ENCODE measurements at regions not wholly inside any gene's neighbourhood (a gene's known extent, or its start where the extent isn't known, plus 50 kb on each side); places are given as distances from the start of the nearest gene placed in this dataset.

GRCh38 chr4:33996075-33996718 is 2248.1 kb downstream of the ARAP2 start:
- no peak overlapping the region for H3K9ac ChIP-seq (ENCODE audit: extremely low read depth, insufficient read length, low read length)
- peaks cover 0 to 2% (median 0%) of the 10 kb centered on the region in 3 experiments; a peak in 3 of 7 replicates for H3K36me3 Mint-ChIP-seq (ENCODE audit: insufficient read depth in 1 of 3, low read depth in 3 of 3)
- H3K23ac ChIP-seq (ENCODE audit: insufficient read length, low read depth, low read length), result no peak overlapping the region
- H3K4me2 ChIP-seq (ENCODE audit: insufficient read depth, insufficient read length, low read length), result no peak overlapping the region
- H3T11ph ChIP-seq (ENCODE audit: low read length), result no peak overlapping the region
- TF ChIP-seq CTCF (conservative IDR thresholded peaks at IDR 0.05), result no peak
- H2BK15ac ChIP-seq (ENCODE audit: low read depth, low read length), result no peak overlapping the region
- H3K18ac ChIP-seq (ENCODE audit: insufficient read length, low read depth, low read length), result no peak overlapping the region
- no peak overlapping the region for H4K91ac ChIP-seq (ENCODE audit: insufficient read length, low read depth, low read length)
- H3K9me3 ChIP-seq (ENCODE audit: control insufficient read depth, low read depth, low read length), result no peaks in the 10 kb centered on the region
- no peak overlapping the region for H3K14ac ChIP-seq (ENCODE audit: insufficient read depth, low read length)
- no peaks in the 10 kb centered on the region; the same call in 1 of the 2 replicates for H3K4me1 ChIP-seq (ENCODE audit: insufficient read depth, low read length)
- no peak overlapping the region for H2AK5ac ChIP-seq (ENCODE audit: insufficient read length, low read length)
- no peak overlapping the region for H4K8ac ChIP-seq (replicated peaks; ENCODE audit: insufficient read length, low read depth, low read length)
- no CpG with 5 or more reads among the region's 4 CpGs for WGBS (ENCODE audit: extremely low coverage, insufficient read length, low lambda C conversion rate)
- H3K27me3 Mint-ChIP-seq (ENCODE audit: low read depth), result no peaks in the 10 kb centered on the region
- H3K56ac ChIP-seq (ENCODE audit: insufficient read length, low read depth, low read length), result no peak overlapping the region
- H3K4ac ChIP-seq (ENCODE audit: low read depth, low read length), result no peak overlapping the region
- no peaks in the 10 kb centered on the region for H3K79me1 ChIP-seq (ENCODE audit: insufficient read depth, low read depth, low read length, poor library complexity, severe bottlenecking)
- no peak overlapping the region for H3K4me3 Mint-ChIP-seq
- no peak overlapping the region for H2BK5ac ChIP-seq (ENCODE audit: insufficient read length, low read length)
- no peak overlapping the region for H2BK12ac ChIP-seq (ENCODE audit: insufficient read length, low read depth, low read length)
- no peaks in the 10 kb centered on the region for H4K20me1 ChIP-seq (ENCODE audit: control insufficient read depth, insufficient read depth, insufficient read length)
- peaks cover 23 to 38% of the 10 kb centered on the region in 2 experiments for H3K4me1 Mint-ChIP-seq
- peak overlapping the region in 1 of 3 experiments; percentile 90; a peak in 2 of 7 replicates for H3K27ac Mint-ChIP-seq
- H3K27ac ChIP-seq (ENCODE audit: insufficient read length, low read depth, low read length), result no peak overlapping the region
- no peaks in the 10 kb centered on the region for H3K79me2 ChIP-seq (ENCODE audit: insufficient read depth, low read length)
- H2BK120ac ChIP-seq (ENCODE audit: low read depth, low read length, poor library complexity, severe bottlenecking), result no peak overlapping the region
- H2BK20ac ChIP-seq (ENCODE audit: low read depth, low read length, poor library complexity, severe bottlenecking), result no peak overlapping the region
- no peaks in the 10 kb centered on the region; a peak in 1 of 5 replicates for H3K9me3 Mint-ChIP-seq
- H2AFZ ChIP-seq (ENCODE audit: low read length), result no peak overlapping the region
- H3K23me2 ChIP-seq (ENCODE audit: insufficient read length, low read depth, low read length, poor library complexity, severe bottlenecking), result no peaks in the 10 kb centered on the region
- no peaks in the 10 kb centered on the region for H3K27me3 ChIP-seq (ENCODE audit: insufficient read depth, low read length)
- DNase-seq, result no peak
- H4K5ac ChIP-seq (ENCODE audit: insufficient read length, low read depth, low read length), result no peak overlapping the region

Data from H9 (cell line).